HG03575 (cell line): ENCODE measurements at regions not wholly inside any gene's neighbourhood (a gene's known extent, or its start where the extent isn't known, plus 50 kb on each side); places are given as distances from the start of the nearest gene placed in this dataset.

ENCODE experiments used
- ATAC-seq: cut with Tn5 transposase; IDR thresholded peaks from one replicate; pipeline ENCODE4 v1.9.1; 2021; ENCODE audit not compliant: unreplicated experiment, insufficient number of reproducible peaks, low FRiP score; ENCODE audit errors: extremely low read depth

GRCh38 chr1:73782901-73783300 is 415.1 kb downstream of the LRRIQ3 start:
- no peak for ATAC-seq

- ATAC-seq: no peak
These were observed 416.7 kb downstream of the LRRIQ3 start for GRCh38 chr1:73781251-73781650.

- ATAC-seq: no peak
These were observed 419.5 kb downstream of the LRRIQ3 start for GRCh38 chr1:73778471-73778870.

- ATAC-seq: no peak
These were observed 422.1 kb downstream of the LRRIQ3 start for GRCh38 chr1:73775896-73776295.

- ATAC-seq: no peak
These were observed 425.0 kb downstream of the LRRIQ3 start for GRCh38 chr1:73772941-73773340.

- ATAC-seq: no peak
These were observed 426.6 kb downstream of the LRRIQ3 start for GRCh38 chr1:73771396-73771795.

GRCh38 chr1:73770109-73770905 is 427.7 kb downstream of the LRRIQ3 start:
- no peak for ATAC-seq

GRCh38 chr1:73766786-73767348 is 431.1 kb downstream of the LRRIQ3 start:
- no peak for ATAC-seq

GRCh38 chr1:73765551-73766233 is 432.3 kb downstream of the LRRIQ3 start:
- no peak for ATAC-seq

GRCh38 chr1:73761559-73761958 is 436.4 kb downstream of the LRRIQ3 start:
- no peak for ATAC-seq

GRCh38 chr1:73759011-73759410 is 439.0 kb downstream of the LRRIQ3 start:
- ATAC-seq: no peak

- no peak for ATAC-seq
These were observed 441.2 kb downstream of the LRRIQ3 start for GRCh38 chr1:73756817-73757216.

GRCh38 chr1:73755649-73756048 is 442.3 kb downstream of the LRRIQ3 start:
- no peak for ATAC-seq

GRCh38 chr1:73749996-73750395 is 448.0 kb downstream of the LRRIQ3 start:
- ATAC-seq: no peak

GRCh38 chr1:73744985-73745384 is 453.0 kb downstream of the LRRIQ3 start:
- ATAC-seq: no peak

- ATAC-seq: no peak
These were observed 461.9 kb downstream of the LRRIQ3 start for GRCh38 chr1:73736125-73736524.

GRCh38 chr1:73727036-73727435 is 470.9 kb downstream of the LRRIQ3 start:
- no peak for ATAC-seq

- no peak for ATAC-seq
These were observed 475.9 kb downstream of the LRRIQ3 start for GRCh38 chr1:73722055-73722454.

- ATAC-seq: no peak
These were observed 480.0 kb downstream of the LRRIQ3 start for GRCh38 chr1:73717976-73718375.

- no peak for ATAC-seq
These were observed 486.9 kb downstream of the LRRIQ3 start for GRCh38 chr1:73711089-73711488.
